Activated CD8-positive, alpha-beta T cell treated with anti-CD3 and anti-CD28 coated beads, Interleukin-2, amount 10 ng/mL, durations not matched to agents 7 days and 5 days (primary cell): ENCODE measurements at regions not wholly inside any gene's neighbourhood (a gene's known extent, or its start where the extent isn't known, plus 50 kb on each side); places are given as distances from the start of the nearest gene placed in this dataset.

Experiments used
- ATAC-seq: fragments of 150-1000 bp; cut with Tn5 transposase; one replicate; pipeline ENCODE4 v1.10.0; 2021; ENCODE audit warnings: moderate library complexity
- CTCF ChIA-PET: fragments of 350-600 bp; sonication (Branson Sonifier 250); formaldehyde crosslinking; loops from one replicate; lab custom pipeline; 2021; ENCODE audit warnings: antibody characterized with exemption; lab: Charles Lee
- POLR2A ChIA-PET: fragments of 350-600 bp; sonication (Branson Sonifier 250); formaldehyde crosslinking; loops from one replicate; lab custom pipeline; 2021; ENCODE audit warnings: antibody characterized with exemption; lab: Charles Lee
- DNase-seq: peaks from one replicate; pipeline ENCODE4 v3.0.0-alpha.2; 2020
- H3K27ac Mint-ChIP-seq: one replicate; pipeline ENCODE4 v1.8.0; 2021; ENCODE audit warnings: mild to moderate bottlenecking, mixed read lengths
- H3K27me3 Mint-ChIP-seq: one replicate; pipeline ENCODE4 v1.8.0; 2021; ENCODE audit warnings: low read depth, mixed read lengths
- H3K36me3 Mint-ChIP-seq: one replicate; pipeline ENCODE4 v1.8.0; 2021; ENCODE audit warnings: low read depth, mixed read lengths
- H3K4me1 Mint-ChIP-seq: one replicate; pipeline ENCODE4 v1.8.0; 2021; ENCODE audit warnings: low read depth, mixed read lengths
- H3K4me3 Mint-ChIP-seq: one replicate; pipeline ENCODE4 v1.8.0; 2021; ENCODE audit warnings: mild to moderate bottlenecking, mixed read lengths
- H3K9me3 Mint-ChIP-seq: one replicate; pipeline ENCODE4 v1.8.0; 2022; ENCODE audit warnings: mixed read lengths; ENCODE audit not compliant: insufficient read depth

GRCh38 chr5:142486020-142486419 lies 161.2 kb upstream of the SPRY4 start:
- peaks cover 10% of the 10 kb centered on the region for H3K27me3 Mint-ChIP-seq
- H3K36me3 Mint-ChIP-seq, result no peaks in the 10 kb centered on the region
- ChIA-PET POLR2A (no interaction called here), CTCF (no interaction called here)
- H3K27ac Mint-ChIP-seq, result no peak overlapping the region
- DNase-seq (no peak), ATAC-seq (no peak)
- no peak overlapping the region for H3K4me3 Mint-ChIP-seq
- no peaks in the 10 kb centered on the region for H3K4me1 Mint-ChIP-seq
- no peaks in the 10 kb centered on the region for H3K9me3 Mint-ChIP-seq

- ATAC-seq (no peak), DNase-seq (no peak)
- CTCF ChIA-PET, result interaction anchor here (0.6 kb wide), 1 partner anchor 17 kb away, joined by 3 read pairs; no protein-coding TSS in a partner anchor
- Mint-ChIP-seq H3K27me3 (peaks cover 11% of the 10 kb centered on the region), H3K4me1 (no peaks in the 10 kb centered on the region), H3K27ac (no peak overlapping the region), H3K4me3 (no peak overlapping the region), H3K36me3 (no peaks in the 10 kb centered on the region), H3K9me3 (no peaks in the 10 kb centered on the region)
- POLR2A ChIA-PET, result no interaction called here
Observed at GRCh38 chr5:142484821-142485387, 160.1 kb upstream of the SPRY4 start.

DNA sequence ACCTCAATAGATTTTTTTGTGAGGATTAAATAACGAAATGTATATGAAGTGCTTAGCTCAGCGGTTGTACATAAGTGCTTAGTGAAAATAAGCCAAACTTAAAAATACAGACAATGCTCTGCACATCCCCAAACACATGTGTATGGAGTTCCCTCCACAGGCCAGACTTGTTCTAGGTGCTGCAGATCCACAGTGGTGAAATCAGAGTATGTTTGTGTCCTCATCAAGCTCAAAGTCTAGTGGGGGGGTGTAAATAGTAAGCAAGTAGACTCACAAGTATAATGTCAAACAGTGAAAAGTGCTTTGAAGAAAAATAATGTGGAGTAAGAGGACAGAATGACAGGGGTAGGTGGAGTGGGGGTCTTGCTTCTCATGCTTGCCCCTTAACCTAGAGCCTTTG lies 157.4 kb upstream of the SPRY4 start:
- ATAC-seq, result no peak
- CTCF ChIA-PET, result no interaction called here
- Mint-ChIP-seq H3K36me3 (no peaks in the 10 kb centered on the region), H3K4me1 (no peaks in the 10 kb centered on the region), H3K9me3 (peaks cover 4% of the 10 kb centered on the region), H3K4me3 (no peak overlapping the region), H3K27me3 (peaks cover 16% of the 10 kb centered on the region), H3K27ac (no peak overlapping the region)
- POLR2A ChIA-PET, result no interaction called here
- DNase-seq, result no peak

GRCh38 chr5:142481410-142481809 lies 156.6 kb upstream of the SPRY4 start:
- no peak overlapping the region for H3K27ac Mint-ChIP-seq
- H3K4me3 Mint-ChIP-seq, result no peak overlapping the region
- peaks cover 14% of the 10 kb centered on the region for H3K27me3 Mint-ChIP-seq
- POLR2A ChIA-PET, result no interaction called here
- ATAC-seq (no peak), DNase-seq (no peak)
- CTCF ChIA-PET, result interaction anchor here (0.7 kb wide), 1 partner anchor 353 kb away, joined by 3 read pairs; no protein-coding TSS in a partner anchor
- no peaks in the 10 kb centered on the region for H3K4me1 Mint-ChIP-seq
- no peaks in the 10 kb centered on the region for H3K36me3 Mint-ChIP-seq
- peaks cover 4% of the 10 kb centered on the region for H3K9me3 Mint-ChIP-seq

DNA sequence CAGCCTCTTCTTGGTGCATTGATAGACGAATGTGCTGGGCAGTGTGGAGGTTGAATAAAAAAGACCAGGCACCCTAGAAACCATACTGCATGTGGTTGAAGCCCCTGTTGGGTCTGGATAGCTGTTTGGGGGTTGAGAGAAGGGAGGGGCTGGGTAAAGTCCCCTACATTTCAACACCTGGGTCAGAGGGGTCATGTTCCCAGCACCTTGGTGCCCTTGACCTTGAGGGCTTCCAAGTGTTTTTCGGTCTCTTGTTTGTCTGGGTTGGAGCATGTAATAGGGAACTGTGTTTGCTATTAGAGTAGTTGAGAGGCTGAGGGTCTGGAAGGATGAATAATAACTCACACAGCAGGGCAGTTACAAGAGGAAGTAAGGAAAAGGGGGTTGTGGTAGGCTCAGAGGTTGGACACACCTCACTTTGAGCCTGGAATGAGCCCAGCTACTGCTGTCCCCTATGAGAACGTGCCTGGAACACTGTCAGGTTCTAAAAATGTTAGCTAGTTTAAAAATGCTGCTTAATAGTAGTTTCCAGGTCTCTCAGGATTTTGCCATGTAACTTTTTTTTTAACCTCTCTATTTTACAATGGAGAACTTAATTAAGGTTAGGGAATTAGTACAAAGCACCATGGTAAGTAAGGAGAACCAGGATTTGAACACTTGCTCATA lies 155.2 kb upstream of the SPRY4 start:
- no peak for DNase-seq
- ATAC-seq, result no peak
- ChIA-PET CTCF (no interaction called here), POLR2A (interaction anchor here (0.6 kb wide), 1 partner anchor 267 kb away, joined by 3 read pairs; no protein-coding TSS in a partner anchor)
- no peaks in the 10 kb centered on the region for H3K4me1 Mint-ChIP-seq
- H3K27ac Mint-ChIP-seq, result no peak overlapping the region
- peaks cover 14% of the 10 kb centered on the region for H3K27me3 Mint-ChIP-seq
- H3K4me3 Mint-ChIP-seq, result no peak overlapping the region
- no peaks in the 10 kb centered on the region for H3K36me3 Mint-ChIP-seq
- H3K9me3 Mint-ChIP-seq, result peaks cover 4% of the 10 kb centered on the region

DNA sequence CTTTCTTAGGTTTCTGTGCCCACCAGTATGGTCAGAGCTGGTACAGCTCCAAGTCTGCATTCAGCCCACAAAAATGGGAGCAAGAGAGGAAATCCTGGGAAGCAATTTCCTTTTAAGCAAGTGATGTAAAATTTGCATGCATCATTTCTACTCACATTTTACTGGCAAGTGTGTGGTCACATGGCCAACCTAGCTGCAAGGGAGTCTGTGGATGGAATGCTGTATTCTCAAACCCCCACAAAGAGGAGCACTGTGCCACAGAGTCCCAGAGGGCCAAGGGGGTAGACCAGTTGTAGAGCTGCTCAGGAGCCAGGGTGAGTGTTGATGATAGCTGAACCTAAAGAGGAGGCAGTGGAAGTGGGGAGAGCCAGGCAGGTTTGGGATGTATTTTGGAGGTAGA lies 154.3 kb upstream of the SPRY4 start:
- H3K9me3 Mint-ChIP-seq, result peaks cover 4% of the 10 kb centered on the region
- ChIA-PET POLR2A (no interaction called here), CTCF (no interaction called here)

GRCh38 chr5:142478113-142478512 lies 153.3 kb upstream of the SPRY4 start:
- H3K9me3 Mint-ChIP-seq, result peaks cover 4% of the 10 kb centered on the region
- no peaks in the 10 kb centered on the region for H3K4me1 Mint-ChIP-seq
- ATAC-seq (no peak), DNase-seq (no peak)
- peaks cover 11% of the 10 kb centered on the region for H3K27me3 Mint-ChIP-seq
- no peak overlapping the region for H3K27ac Mint-ChIP-seq
- no peaks in the 10 kb centered on the region for H3K36me3 Mint-ChIP-seq
- H3K4me3 Mint-ChIP-seq, result no peak overlapping the region
- POLR2A ChIA-PET, result no interaction called here
- CTCF ChIA-PET, result no interaction called here

More for the DNA sequence above, 154.3 kb upstream of the SPRY4 start:
- Mint-ChIP-seq H3K36me3 (no peaks in the 10 kb centered on the region), H3K27me3 (peaks cover 14% of the 10 kb centered on the region), H3K4me3 (no peak overlapping the region), H3K27ac (no peak overlapping the region), H3K4me1 (no peaks in the 10 kb centered on the region)
- ATAC-seq, result no peak
- DNase-seq, result no peak

GRCh38 chr5:142475102-142475513 lies 150.3 kb upstream of the SPRY4 start:
- Mint-ChIP-seq H3K27me3 (peaks cover 7% of the 10 kb centered on the region), H3K27ac (no peak overlapping the region), H3K4me3 (no peak overlapping the region), H3K9me3 (peaks cover 4% of the 10 kb centered on the region), H3K4me1 (peaks cover 5% of the 10 kb centered on the region), H3K36me3 (no peaks in the 10 kb centered on the region)
- CTCF ChIA-PET, result interaction anchor here (1.2 kb wide), 1 partner anchor 14 kb away, joined by 3 read pairs; no protein-coding TSS in a partner anchor
- DNase-seq (no peak), ATAC-seq (no peak)
- POLR2A ChIA-PET, result no interaction called here

DNA sequence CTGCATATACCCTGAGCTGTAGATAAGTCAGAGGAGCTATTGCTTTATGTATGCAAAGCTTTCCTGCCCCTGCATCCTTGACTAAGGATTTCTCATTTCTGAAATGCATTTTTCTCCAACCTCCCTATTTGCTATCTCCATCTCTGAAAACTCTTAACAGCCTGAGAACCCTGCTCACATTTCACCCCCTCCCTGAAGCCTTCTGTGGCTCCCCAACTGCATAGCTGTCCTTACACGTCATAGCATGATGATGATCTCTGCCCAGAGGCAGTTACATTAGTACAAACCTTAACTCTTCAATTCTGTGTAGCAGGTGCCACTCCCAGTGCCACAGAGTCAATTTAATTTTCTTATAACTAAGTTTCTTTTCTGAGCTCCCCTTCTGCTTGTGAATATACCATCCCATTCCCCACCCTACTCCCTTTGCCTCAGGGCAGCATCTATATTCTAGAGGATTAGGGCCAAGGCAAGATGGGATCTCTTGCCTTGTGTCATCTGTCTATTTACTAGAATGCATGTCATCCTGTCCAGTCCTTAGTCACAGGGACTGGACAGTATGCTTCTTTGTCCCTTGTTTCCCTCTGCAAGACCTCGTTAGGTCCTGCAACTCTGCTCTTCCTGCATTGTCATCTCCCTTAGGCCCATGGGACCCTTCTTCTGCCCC lies 149.7 kb upstream of the SPRY4 start:
- ATAC-seq, result no peak
- no peak overlapping the region for H3K4me3 Mint-ChIP-seq
- POLR2A ChIA-PET, result no interaction called here

GRCh38 chr5:142473038-142473437 lies 148.2 kb upstream of the SPRY4 start:
- ATAC-seq (no peak), DNase-seq (no peak)
- no peaks in the 10 kb centered on the region for H3K36me3 Mint-ChIP-seq
- H3K27me3 Mint-ChIP-seq, result peaks cover 4% of the 10 kb centered on the region
- no peaks in the 10 kb centered on the region for H3K9me3 Mint-ChIP-seq
- CTCF ChIA-PET, result no interaction called here
- H3K27ac Mint-ChIP-seq, result no peak overlapping the region
- H3K4me3 Mint-ChIP-seq, result no peak overlapping the region
- POLR2A ChIA-PET, result no interaction called here
- peaks cover 5% of the 10 kb centered on the region for H3K4me1 Mint-ChIP-seq

More for the DNA sequence above, 149.7 kb upstream of the SPRY4 start:
- Mint-ChIP-seq H3K9me3 (peaks cover 4% of the 10 kb centered on the region), H3K27me3 (peaks cover 7% of the 10 kb centered on the region), H3K4me1 (peaks cover 5% of the 10 kb centered on the region), H3K27ac (no peak overlapping the region), H3K36me3 (no peaks in the 10 kb centered on the region)
- CTCF ChIA-PET, result interaction anchor here (1.2 kb wide), 1 partner anchor 14 kb away, joined by 3 read pairs; no protein-coding TSS in a partner anchor
- DNase-seq, result no peak

DNA sequence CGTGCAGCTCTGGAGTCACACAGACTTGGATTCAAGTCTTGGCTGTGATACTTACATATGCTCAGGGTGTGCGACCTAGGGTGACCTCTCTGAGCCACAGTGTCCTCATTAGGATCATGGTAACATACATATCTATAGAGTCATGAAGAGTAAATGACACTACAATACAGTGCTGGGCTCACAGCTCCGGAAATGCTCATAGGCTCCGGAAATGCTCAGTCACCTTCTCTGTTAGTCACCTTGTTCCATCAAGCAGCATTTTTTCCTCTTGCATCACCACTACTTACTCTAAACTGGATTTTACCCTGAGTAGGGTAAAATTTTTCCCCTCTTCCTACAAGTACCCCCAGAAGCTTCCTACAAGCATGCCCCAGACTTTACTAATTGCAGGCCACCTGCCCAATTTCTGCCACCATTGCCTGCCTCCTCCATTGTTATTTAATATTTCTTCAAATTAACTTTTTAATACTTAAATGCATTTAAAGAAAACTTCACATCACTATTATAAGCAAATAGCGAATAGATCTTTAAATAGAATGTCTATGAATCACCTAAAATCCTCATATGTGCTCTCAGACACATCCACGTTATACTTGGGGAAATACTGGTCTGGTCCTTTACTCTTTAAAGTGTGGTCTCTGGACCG lies 147.6 kb upstream of the SPRY4 start:
- H3K27ac Mint-ChIP-seq, result peak overlapping the region; percentile 40
- H3K36me3 Mint-ChIP-seq, result no peaks in the 10 kb centered on the region
- peak; percentile 54 for DNase-seq
- CTCF ChIA-PET, result interaction anchor here (1.1 kb wide), 1 partner anchor 28 kb away, joined by 4 read pairs; no protein-coding TSS in a partner anchor
- POLR2A ChIA-PET, result no interaction called here
- H3K27me3 Mint-ChIP-seq, result peaks cover 2% of the 10 kb centered on the region
- no peaks in the 10 kb centered on the region for H3K9me3 Mint-ChIP-seq
- ATAC-seq, result peak; percentile 89
- H3K4me1 Mint-ChIP-seq, result peaks cover 5% of the 10 kb centered on the region
- no peak overlapping the region for H3K4me3 Mint-ChIP-seq
